ENCODE measurements at regions not wholly inside any gene's neighbourhood (a gene's known extent, or its start where the extent isn't known, plus 50 kb on each side); places are given as distances from the start of the nearest gene placed in this dataset.
A peak's percentile ranks its signal among the peaks of the same experiment; 100 is the strongest.
"Not testable (repeated sequence)": the region's sequence is repeated elsewhere in the genome, so short reads cannot be mapped to it uniquely, and the experiment has no call there.

GRCh38 chr5:152456815-152457443, 51.9 kb upstream of the NMUR2 start:
- no peak for DNase-seq

- DNase-seq: no peak
These were observed 57.1 kb upstream of the NMUR2 start for GRCh38 chr5:152462021-152462721.

- DNase-seq: no peak
These were observed 59.0 kb upstream of the NMUR2 start for GRCh38 chr5:152464048-152464447.

GRCh38 chr5:152465140-152465539, 60.1 kb upstream of the NMUR2 start:
- no peak for DNase-seq

- DNase-seq: no peak
These were observed 61.1 kb upstream of the NMUR2 start for GRCh38 chr5:152466085-152466745.

GRCh38 chr5:152470167-152470566, 65.1 kb upstream of the NMUR2 start:
- DNase-seq: no peak

- no peak for DNase-seq
These were observed 67.0 kb upstream of the NMUR2 start for GRCh38 chr5:152472083-152472482.

- no peak for DNase-seq
These were observed 69.9 kb upstream of the NMUR2 start for GRCh38 chr5:152474961-152475360.

GRCh38 chr5:152477536-152477935, 72.5 kb upstream of the NMUR2 start:
- no peak for DNase-seq

- DNase-seq: not testable (repeated sequence)
These were observed 74.8 kb upstream of the NMUR2 start for GRCh38 chr5:152479866-152480265.

- DNase-seq: not testable (repeated sequence)
These were observed 75.6 kb upstream of the NMUR2 start for GRCh38 chr5:152480677-152481076.

- DNase-seq: no peak
These were observed 82.1 kb upstream of the NMUR2 start for GRCh38 chr5:152487130-152487529.

- no peak for DNase-seq
These were observed 83.8 kb upstream of the NMUR2 start for GRCh38 chr5:152488869-152489268.

GRCh38 chr5:152499814-152500535, 94.9 kb upstream of the NMUR2 start:
- DNase-seq: no peak

- DNase-seq: no peak
These were observed 96.2 kb upstream of the NMUR2 start for GRCh38 chr5:152501294-152501693.

- DNase-seq: no peak
These were observed 98.1 kb upstream of the NMUR2 start for GRCh38 chr5:152503206-152503605.

GRCh38 chr5:152505442-152506042, 100.5 kb upstream of the NMUR2 start:
- DNase-seq: peak; percentile 66

- DNase-seq: no peak
These were observed 106.0 kb upstream of the NMUR2 start for GRCh38 chr5:152511120-152511519.

- no peak for DNase-seq
These were observed 106.6 kb upstream of the NMUR2 start for GRCh38 chr5:152511531-152512132.

GRCh38 chr5:152514827-152515397, 109.8 kb upstream of the NMUR2 start:
- peak; percentile 14 for DNase-seq

GRCh38 chr5:152523964-152524363, 118.9 kb upstream of the NMUR2 start:
- no peak for DNase-seq

- DNase-seq: no peak
These were observed 122.4 kb upstream of the NMUR2 start for GRCh38 chr5:152527358-152528052.
